Endodermal cell (in vitro differentiated cells): ENCODE measurements at regions not wholly inside any gene's neighbourhood (a gene's known extent, or its start where the extent isn't known, plus 50 kb on each side); places are given as distances from the start of the nearest gene placed in this dataset.

Source experiments
- DNase-seq: peaks from one replicate; pipeline ENCODE4 v3.0.0-alpha.2; 2017
- H3K27ac ChIP-seq: 2 replicates; pipeline ENCODE4 v1.5.1; 2013; ENCODE audit warnings: mild to moderate bottlenecking, low read depth, low read length, moderate library complexity
- H3K27me3 ChIP-seq: 2 replicates; pipeline ENCODE4 v1.6.1; 2013; ENCODE audit warnings: mild to moderate bottlenecking, low read length, moderate library complexity; ENCODE audit not compliant: insufficient read depth, control insufficient read depth, poor library complexity, severe bottlenecking
- H3K36me3 ChIP-seq: 2 replicates; pipeline ENCODE4 v1.7.0; 2013; ENCODE audit warnings: mild to moderate bottlenecking, low read length, moderate library complexity; ENCODE audit not compliant: control insufficient read depth, insufficient read depth
- H3K4me1 ChIP-seq: one replicate; pipeline ENCODE4 v1.7.0; 2013; ENCODE audit warnings: low read length; ENCODE audit not compliant: control insufficient read depth, insufficient read depth
- H3K4me3 ChIP-seq: 2 replicates; pipeline ENCODE4 v1.5.1; 2013; ENCODE audit warnings: mild to moderate bottlenecking, low read length, moderate library complexity
- H3K9ac ChIP-seq: 2 replicates; pipeline ENCODE4 v1.6.1; 2013; ENCODE audit warnings: mild to moderate bottlenecking, low read length, moderate library complexity; ENCODE audit not compliant: poor library complexity, severe bottlenecking; ENCODE audit errors: extremely low read depth
- H3K9me3 ChIP-seq: 2 replicates; pipeline ENCODE4 v1.6.1; 2013; ENCODE audit warnings: mild to moderate bottlenecking, low read length, moderate library complexity; ENCODE audit not compliant: control insufficient read depth
- H3K27ac Mint-ChIP-seq: 2 replicates; pipeline ENCODE4 v1.8.0; 2020; ENCODE audit warnings: mixed read lengths
- H3K27me3 Mint-ChIP-seq: 2 replicates; pipeline ENCODE4 v1.8.0; 2021; ENCODE audit warnings: mild to moderate bottlenecking, mixed read lengths; ENCODE audit not compliant: insufficient read depth
- H3K36me3 Mint-ChIP-seq: 2 replicates; pipeline ENCODE4 v1.8.0; 2020; ENCODE audit warnings: low read depth, mixed read lengths
- H3K4me1 Mint-ChIP-seq: 2 replicates; pipeline ENCODE4 v1.8.0; 2020; ENCODE audit warnings: mixed read lengths
- H3K4me3 Mint-ChIP-seq: 2 replicates; pipeline ENCODE4 v1.8.0; 2020; ENCODE audit warnings: mild to moderate bottlenecking, moderate library complexity, mixed read lengths
- H3K9me3 Mint-ChIP-seq: 2 replicates; pipeline ENCODE4 v1.8.0; 2020; ENCODE audit warnings: mild to moderate bottlenecking, mixed read lengths
- WGBS, 2 experiments: methylation state at CpG; one replicate each; pipeline versions ENCODE4 v1.1.5 to v1.1.7; 2013; ENCODE audit warnings: missing lambda C conversion rate in 2 of 2, mixed read lengths in 1 of 2; ENCODE audit not compliant: insufficient coverage in 1 of 2, insufficient read length in 1 of 2; 5-methylcytosine and 5-hydroxymethylcytosine counted together
- TF ChIP-seq, protein P1 (sequence below): fragments of 200-600 bp; sonication (generic); conservative IDR thresholded peaks from 2 replicates; pipeline ENCODE4 v1.5.0; 2021; ENCODE audit warnings: antibody characterized with exemption, mild to moderate bottlenecking

DNA sequence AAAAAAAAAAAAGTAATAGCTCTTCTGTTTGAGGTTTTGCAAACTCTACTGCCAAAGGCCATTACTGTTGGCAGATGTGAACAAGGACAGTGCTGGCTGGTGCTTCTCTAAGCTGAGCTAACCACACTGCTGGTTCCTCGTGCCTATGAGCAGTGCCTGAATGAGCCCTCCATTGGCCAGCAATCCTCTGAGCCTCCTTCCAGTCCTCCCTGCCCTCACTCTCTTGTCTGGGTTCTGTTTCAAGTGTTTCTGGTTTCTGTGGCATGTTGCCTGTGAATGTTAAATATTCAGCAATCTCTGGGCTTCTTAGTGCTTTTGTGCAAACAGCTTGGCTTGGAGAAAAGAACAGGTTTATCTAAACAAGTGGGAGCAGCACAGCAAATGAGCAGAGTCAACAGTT, 161.3 kb upstream of the AUTS2 start:
- H3K9me3 Mint-ChIP-seq: peaks cover 5% of the 10 kb centered on the region
- no peak overlapping the region for H3K27ac Mint-ChIP-seq
- Histone ChIP-seq H3K36me3 (no peaks in the 10 kb centered on the region), H3K4me3 (no peak overlapping the region), H3K9ac (no peak overlapping the region), H3K27ac (no peak overlapping the region), H3K9me3 (peaks cover 15% of the 10 kb centered on the region), H3K4me1 (no peaks in the 10 kb centered on the region), H3K27me3 (no peaks in the 10 kb centered on the region)
- H3K27me3 Mint-ChIP-seq: no peaks in the 10 kb centered on the region
- TF ChIP-seq, protein P1, sequence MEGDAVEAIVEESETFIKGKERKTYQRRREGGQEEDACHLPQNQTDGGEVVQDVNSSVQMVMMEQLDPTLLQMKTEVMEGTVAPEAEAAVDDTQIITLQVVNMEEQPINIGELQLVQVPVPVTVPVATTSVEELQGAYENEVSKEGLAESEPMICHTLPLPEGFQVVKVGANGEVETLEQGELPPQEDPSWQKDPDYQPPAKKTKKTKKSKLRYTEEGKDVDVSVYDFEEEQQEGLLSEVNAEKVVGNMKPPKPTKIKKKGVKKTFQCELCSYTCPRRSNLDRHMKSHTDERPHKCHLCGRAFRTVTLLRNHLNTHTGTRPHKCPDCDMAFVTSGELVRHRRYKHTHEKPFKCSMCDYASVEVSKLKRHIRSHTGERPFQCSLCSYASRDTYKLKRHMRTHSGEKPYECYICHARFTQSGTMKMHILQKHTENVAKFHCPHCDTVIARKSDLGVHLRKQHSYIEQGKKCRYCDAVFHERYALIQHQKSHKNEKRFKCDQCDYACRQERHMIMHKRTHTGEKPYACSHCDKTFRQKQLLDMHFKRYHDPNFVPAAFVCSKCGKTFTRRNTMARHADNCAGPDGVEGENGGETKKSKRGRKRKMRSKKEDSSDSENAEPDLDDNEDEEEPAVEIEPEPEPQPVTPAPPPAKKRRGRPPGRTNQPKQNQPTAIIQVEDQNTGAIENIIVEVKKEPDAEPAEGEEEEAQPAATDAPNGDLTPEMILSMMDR: no peak
- peaks cover 2% of the 10 kb centered on the region for H3K36me3 Mint-ChIP-seq
- 87% methylated on average over 1 of the region's 1 CpG; no CpG with 5 or more reads in 1 of the 2 experiments for WGBS, 2 experiments
- DNase-seq: no peak
- peaks cover 8% of the 10 kb centered on the region for H3K4me1 Mint-ChIP-seq
- H3K4me3 Mint-ChIP-seq: no peak overlapping the region

GRCh38 chr7:69438584-69439412, 159.5 kb upstream of the AUTS2 start:
- no peak overlapping the region for H3K4me3 Mint-ChIP-seq
- H3K4me1 ChIP-seq: no peaks in the 10 kb centered on the region
- 91 to 92% methylated on average over 11 to 16 of the region's 16 CpGs for WGBS, 2 experiments
- DNase-seq: no peak
- TF ChIP-seq, protein P1: no peak
- no peak overlapping the region for H3K27ac Mint-ChIP-seq
- no peak overlapping the region for H3K27ac ChIP-seq
- no peak overlapping the region for H3K4me3 ChIP-seq
- no peaks in the 10 kb centered on the region for H3K27me3 ChIP-seq
- H3K4me1 Mint-ChIP-seq: peaks cover 8% of the 10 kb centered on the region
- H3K27me3 Mint-ChIP-seq: no peaks in the 10 kb centered on the region
- H3K36me3 Mint-ChIP-seq: peaks cover 2% of the 10 kb centered on the region
- peaks cover 19% of the 10 kb centered on the region for H3K9me3 Mint-ChIP-seq
- no peak overlapping the region for H3K9ac ChIP-seq
- H3K9me3 ChIP-seq: peaks cover 17% of the 10 kb centered on the region
- no peaks in the 10 kb centered on the region for H3K36me3 ChIP-seq

DNA sequence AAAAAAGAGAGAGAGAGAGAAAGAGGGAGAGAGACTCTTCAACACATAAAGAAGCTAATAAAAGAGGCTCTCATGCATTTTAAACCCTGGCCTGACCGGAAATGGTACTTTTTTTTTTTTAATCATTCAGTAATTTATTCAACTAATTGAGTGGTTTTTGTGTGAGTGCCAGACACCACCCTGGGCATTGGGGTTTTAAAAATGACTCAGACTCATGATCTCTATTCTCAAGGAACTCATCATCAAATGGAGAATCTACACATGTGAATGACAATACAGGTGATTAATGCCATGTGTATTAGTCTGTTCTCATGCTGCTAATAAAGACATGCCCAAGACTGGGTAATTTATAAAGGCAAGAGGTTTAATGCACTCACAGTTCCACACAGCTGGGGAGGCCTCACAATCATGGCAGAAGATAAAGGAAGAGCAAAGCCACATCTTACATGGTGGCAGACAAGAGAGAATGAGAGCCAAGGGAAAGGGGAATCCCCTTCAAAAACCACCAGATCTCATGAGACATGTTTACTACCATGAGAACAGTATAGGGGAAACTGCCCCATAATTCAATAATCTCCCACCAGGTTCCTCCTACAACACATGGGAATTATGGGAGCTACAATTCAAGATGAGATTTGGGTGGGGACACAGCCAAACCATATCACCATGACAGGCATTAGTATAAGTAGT, 158.5 kb upstream of the AUTS2 start:
- H3K27me3 ChIP-seq: no peaks in the 10 kb centered on the region

More for the DNA sequence above, 158.5 kb upstream of the AUTS2 start:
- TF ChIP-seq, protein P1: no peak
- Mint-ChIP-seq H3K4me1 (peaks cover 8% of the 10 kb centered on the region), H3K4me3 (no peak overlapping the region), H3K9me3 (peaks cover 26% of the 10 kb centered on the region), H3K27me3 (no peaks in the 10 kb centered on the region), H3K36me3 (peaks cover 4% of the 10 kb centered on the region), H3K27ac (no peak overlapping the region)
- H3K36me3 ChIP-seq: no peaks in the 10 kb centered on the region
- no peak overlapping the region for H3K4me3 ChIP-seq
- no peak overlapping the region for H3K9ac ChIP-seq
- H3K4me1 ChIP-seq: no peaks in the 10 kb centered on the region
- no peak overlapping the region for H3K27ac ChIP-seq
- no CpG with 5 or more reads among the region's 1 CpG for WGBS, 2 experiments
- no peak for DNase-seq
- H3K9me3 ChIP-seq: peaks cover 25% of the 10 kb centered on the region
